Neuronal stem cell (in vitro differentiated cells): ENCODE measurements at regions not wholly inside any gene's neighbourhood (a gene's known extent, or its start where the extent isn't known, plus 50 kb on each side); places are given as distances from the start of the nearest gene placed in this dataset.
A peak's percentile ranks its signal among the peaks of the same experiment; 100 is the strongest.

Source experiments
- DNase-seq: peaks from one replicate; pipeline ENCODE4 v3.0.0-alpha.2; 2013; ENCODE audit warnings: low spot score
- H2AFZ ChIP-seq: one replicate; pipeline ENCODE4 v1.6.1; 2013; ENCODE audit warnings: mild to moderate bottlenecking, low read length, inconsistent platforms
- H2AK5ac ChIP-seq: 2 replicates; pipeline ENCODE4 v1.6.1; 2013; ENCODE audit warnings: low read depth, mild to moderate bottlenecking, inconsistent platforms, low read length, moderate library complexity, mixed read lengths
- H2BK120ac ChIP-seq: 2 replicates; pipeline ENCODE4 v1.6.1; 2013; ENCODE audit warnings: low read depth, mild to moderate bottlenecking, inconsistent platforms, low read length, moderate library complexity, mixed read lengths
- H2BK12ac ChIP-seq: one replicate; pipeline ENCODE4 v1.6.1; 2013; ENCODE audit warnings: low read length, inconsistent platforms
- H2BK15ac ChIP-seq: 2 replicates; pipeline ENCODE4 v1.6.1; 2013; ENCODE audit warnings: mild to moderate bottlenecking, low read length, inconsistent platforms, mixed read lengths
- H2BK5ac ChIP-seq: one replicate; pipeline ENCODE4 v1.6.1; 2013; ENCODE audit warnings: inconsistent platforms, mild to moderate bottlenecking, low read length, moderate library complexity
- H3K14ac ChIP-seq: one replicate; pipeline ENCODE4 v1.6.1; 2013; ENCODE audit warnings: low read length, inconsistent platforms
- H3K18ac ChIP-seq: 2 replicates; pipeline ENCODE4 v1.6.1; 2013; ENCODE audit warnings: low read length, inconsistent platforms
- H3K23ac ChIP-seq: 2 replicates; pipeline ENCODE4 v1.6.1; 2013; ENCODE audit warnings: low read depth, mild to moderate bottlenecking, mixed read lengths, low read length, inconsistent platforms; ENCODE audit not compliant: poor library complexity
- H3K27ac ChIP-seq: replicated peaks from 3 replicates; pipeline ENCODE4 v1.5.1; 2013; ENCODE audit warnings: low read length, inconsistent platforms
- H3K27me3 ChIP-seq, 3 experiments: 2 replicates each; pipeline ENCODE4 v1.6.1; 2013; ENCODE audit warnings: low read length in 3 of 3, mild to moderate bottlenecking in 2 of 3, inconsistent platforms in 1 of 3, low read depth in 1 of 3, mixed read lengths in 1 of 3, moderate library complexity in 1 of 3; ENCODE audit not compliant: control insufficient read depth in 3 of 3, insufficient read depth in 3 of 3
- H3K36me3 ChIP-seq, 2 donors: replicated peaks in 1 of 2; 2 replicates each; pipeline ENCODE4 v1.6.1; 2013; ENCODE audit warnings: low read length in 2 of 2; ENCODE audit not compliant: control insufficient read depth in 2 of 2, insufficient read depth in 2 of 2
- H3K4ac ChIP-seq: 2 replicates; pipeline ENCODE4 v1.6.1; 2013; ENCODE audit warnings: inconsistent platforms, mild to moderate bottlenecking, low read length, moderate library complexity
- H3K4me1 ChIP-seq, 2 donors: 1 replicate in 1 of 2; 2 replicates in 1 of 2; pipeline ENCODE4 v1.6.1; 2013; ENCODE audit warnings: low read length in 2 of 2, low read depth in 1 of 2; ENCODE audit not compliant: control insufficient read depth in 2 of 2, insufficient read depth in 1 of 2
- H3K4me2 ChIP-seq: one replicate; pipeline ENCODE4 v1.6.1; 2013; ENCODE audit warnings: mild to moderate bottlenecking, low read length, inconsistent platforms; ENCODE audit not compliant: insufficient read depth, poor library complexity, severe bottlenecking
- H3K4me3 ChIP-seq, 2 donors: 2 replicates each; pipeline ENCODE4 v1.5.1; 2013; ENCODE audit warnings: low read length in 2 of 2, mild to moderate bottlenecking in 2 of 2, inconsistent platforms in 1 of 2, moderate library complexity in 1 of 2
- H3K79me1 ChIP-seq: one replicate; pipeline ENCODE4 v1.6.1; 2013; ENCODE audit warnings: low read depth, mild to moderate bottlenecking, inconsistent platforms, low read length, moderate library complexity
- H3K9ac ChIP-seq: one replicate; pipeline ENCODE4 v1.6.1; 2013; ENCODE audit warnings: mild to moderate bottlenecking, low read depth, low read length, inconsistent platforms; ENCODE audit not compliant: poor library complexity
- H3K9me3 ChIP-seq, 2 donors: replicated peaks in 1 of 2; 2 replicates each; pipeline versions ENCODE3 to v1.6.1; 2013; ENCODE audit warnings: low read length in 2 of 2, mild to moderate bottlenecking in 2 of 2, inconsistent platforms in 1 of 2, low read depth in 1 of 2, mixed read lengths in 1 of 2, moderate library complexity in 1 of 2; ENCODE audit not compliant: control insufficient read depth in 2 of 2, insufficient read depth in 1 of 2
- H4K8ac ChIP-seq: one replicate; pipeline ENCODE4 v1.6.1; 2013; ENCODE audit warnings: low read depth, mild to moderate bottlenecking, inconsistent platforms, low read length, moderate library complexity
- H4K91ac ChIP-seq: one replicate; pipeline ENCODE4 v1.6.1; 2013; ENCODE audit warnings: low read length, low read depth, mild to moderate bottlenecking, inconsistent platforms; ENCODE audit not compliant: poor library complexity
- WGBS, 2 donors: extraction: QIAGEN DNeasy Blood & Tissue Kit; methylation state at CpG; one replicate each; pipeline ENCODE4 v1.1.7; 2013; ENCODE audit warnings: missing lambda C conversion rate in 2 of 2, mixed read lengths in 1 of 2; ENCODE audit not compliant: insufficient read length in 2 of 2, insufficient replicate concordance in 1 of 2; ENCODE audit errors: extremely low coverage in 2 of 2; 5-methylcytosine and 5-hydroxymethylcytosine counted together

GRCh38 chr2:16496426-16497388 lies 168.9 kb downstream of the CYRIA start:
- Histone ChIP-seq H2AK5ac (no peak overlapping the region), H2BK5ac (no peak overlapping the region), H3K9ac (no peak overlapping the region), H2BK120ac (no peak overlapping the region), H3K27me3 (peaks cover 0 to 6% (median 0%) of the 10 kb centered on the region in 3 experiments), H2BK12ac (no peak overlapping the region), H3K79me1 (no peaks in the 10 kb centered on the region), H3K4ac (no peak overlapping the region), H3K4me3 (no peak overlapping the region), H2BK15ac (no peak overlapping the region), H3K4me1 (peaks cover 2 to 3% of the 10 kb centered on the region in 2 donors), H2AFZ (no peak overlapping the region), H3K9me3 (no peaks in the 10 kb centered on the region), H3K23ac (no peak overlapping the region), H3K36me3 (no peaks in the 10 kb centered on the region), H3K27ac (no peak overlapping the region), H3K14ac (no peak overlapping the region), H3K4me2 (no peak overlapping the region), H4K8ac (no peak overlapping the region), H3K18ac (no peak overlapping the region), H4K91ac (no peak overlapping the region)
- WGBS, 2 donors = no CpG with 5 or more reads among the region's 4 CpGs
- DNase-seq = no peak

GRCh38 chr2:16495509-16496208 lies 170.0 kb downstream of the CYRIA start:
- no peak overlapping the region for H2BK12ac ChIP-seq
- no peak overlapping the region for H4K8ac ChIP-seq
- H3K9ac ChIP-seq = no peak overlapping the region
- no peak for DNase-seq
- no peak overlapping the region for H2AFZ ChIP-seq
- no peaks in the 10 kb centered on the region for H3K36me3 ChIP-seq
- H4K91ac ChIP-seq = no peak overlapping the region
- H3K4ac ChIP-seq = no peak overlapping the region
- no peak overlapping the region for H2AK5ac ChIP-seq
- no peak overlapping the region for H3K4me2 ChIP-seq
- H3K9me3 ChIP-seq = no peaks in the 10 kb centered on the region
- no CpG with 5 or more reads among the region's 3 CpGs for WGBS, 2 donors
- no peak overlapping the region for H3K4me3 ChIP-seq
- no peak overlapping the region for H2BK120ac ChIP-seq
- no peak overlapping the region for H3K27ac ChIP-seq
- peaks cover 0 to 4% (median 0%) of the 10 kb centered on the region in 3 experiments for H3K27me3 ChIP-seq
- H3K79me1 ChIP-seq = no peaks in the 10 kb centered on the region
- no peak overlapping the region for H3K23ac ChIP-seq
- no peak overlapping the region for H3K18ac ChIP-seq
- no peak overlapping the region for H2BK5ac ChIP-seq
- peaks cover 2 to 3% of the 10 kb centered on the region in 2 donors for H3K4me1 ChIP-seq
- no peak overlapping the region for H2BK15ac ChIP-seq
- H3K14ac ChIP-seq = no peak overlapping the region

GRCh38 chr2:16494836-16495508 lies 170.7 kb downstream of the CYRIA start:
- no peak overlapping the region for H3K9ac ChIP-seq
- peak overlapping the region; percentile 1 for H3K18ac ChIP-seq
- no peak overlapping the region for H3K4ac ChIP-seq
- no peak overlapping the region for H2BK15ac ChIP-seq
- no peak overlapping the region for H3K4me3 ChIP-seq
- no peak overlapping the region for H4K91ac ChIP-seq
- no peak for DNase-seq
- H3K9me3 ChIP-seq = no peaks in the 10 kb centered on the region
- no peaks in the 10 kb centered on the region for H3K79me1 ChIP-seq
- H2BK12ac ChIP-seq = no peak overlapping the region
- no peak overlapping the region for H4K8ac ChIP-seq
- H3K27me3 ChIP-seq = peaks cover 0 to 4% (median 0%) of the 10 kb centered on the region in 3 experiments
- H3K23ac ChIP-seq = no peak overlapping the region
- no peaks in the 10 kb centered on the region for H3K36me3 ChIP-seq
- no peak overlapping the region for H2BK120ac ChIP-seq
- H2AFZ ChIP-seq = no peak overlapping the region
- H3K14ac ChIP-seq = no peak overlapping the region
- H3K4me1 ChIP-seq = peaks cover 2 to 3% of the 10 kb centered on the region in 2 donors
- no peak overlapping the region for H2AK5ac ChIP-seq
- WGBS, 2 donors = no CpG with 5 or more reads among the region's 5 CpGs
- no peak overlapping the region for H3K4me2 ChIP-seq
- no peak overlapping the region for H2BK5ac ChIP-seq
- no peak overlapping the region for H3K27ac ChIP-seq
